H1 (cell line): ENCODE measurements at regions not wholly inside any gene's neighbourhood (a gene's known extent, or its start where the extent isn't known, plus 50 kb on each side); places are given as distances from the start of the nearest gene placed in this dataset.

Source experiments
- CTCF ChIA-PET: fragments of 300-600 bp; sonication (Branson Sonifier 250); formaldehyde crosslinking; loops from one replicate; lab custom pipeline; 2021; ENCODE audit not compliant: partially characterized antibody; lab: Charles Lee
- POLR2A ChIA-PET: fragments of 300-600 bp; sonication (Branson Sonifier 250); formaldehyde crosslinking; loops from one replicate; lab custom pipeline; 2021; ENCODE audit warnings: inconsistent platforms; ENCODE audit not compliant: partially characterized antibody; lab: Charles Lee
- DNase-seq, 2 experiments: peaks; one replicate each; pipeline versions ENCODE4 v3.0.0 to v3.0.0-alpha.2; 2010 to 2022; ENCODE audit warnings: low spot score in 2 of 2, low read depth in 1 of 2, mixed read lengths in 1 of 2
- FAIRE-seq: peaks from 2 replicates; lab custom pipeline; 2011; peaks lifted over from hg19 to GRCh38; lab: Jason Lieb, UNC
- H2AFZ ChIP-seq: 2 replicates; pipeline ENCODE4 v1.8.1; 2012; ENCODE audit warnings: low read length, inconsistent platforms
- H2AK5ac ChIP-seq: 2 replicates; pipeline ENCODE4 v1.6.1; 2013; ENCODE audit warnings: low read depth, low read length
- H2BK120ac ChIP-seq: replicated peaks from 2 replicates; pipeline ENCODE3; 2013; ENCODE audit warnings: low read depth, low read length, inconsistent platforms
- H2BK12ac ChIP-seq: 2 replicates; pipeline ENCODE4 v1.6.1; 2013; ENCODE audit warnings: low read depth, low read length
- H2BK15ac ChIP-seq: 2 replicates; pipeline ENCODE4 v1.6.1; 2013; ENCODE audit warnings: low read length
- H2BK20ac ChIP-seq: 2 replicates; pipeline ENCODE4 v1.6.1; 2013; ENCODE audit warnings: low read length
- H2BK5ac ChIP-seq: 2 replicates; pipeline ENCODE4 v1.6.1; 2013; ENCODE audit warnings: low read depth, low read length
- H3K14ac ChIP-seq: 2 replicates; pipeline ENCODE4 v1.6.1; 2013; ENCODE audit warnings: inconsistent platforms; ENCODE audit not compliant: insufficient read length
- H3K18ac ChIP-seq: 2 replicates; pipeline ENCODE4 v1.6.1; 2013; ENCODE audit warnings: low read length; ENCODE audit errors: extremely low read depth
- H3K23ac ChIP-seq: 2 replicates; pipeline ENCODE4 v1.6.1; 2013; ENCODE audit warnings: inconsistent platforms; ENCODE audit not compliant: insufficient read length
- H3K23me2 ChIP-seq: 2 replicates; pipeline ENCODE4 v1.6.1; 2013; ENCODE audit warnings: low read depth, low read length
- H3K27ac ChIP-seq: 2 replicates; pipeline ENCODE4 v1.6.1; 2011; ENCODE audit warnings: low read depth, low read length, inconsistent platforms
- H3K27me3 ChIP-seq, 4 experiments: replicated peaks in 1 of 4; 1 replicate in 1 of 4; 2 replicates in 3 of 4; pipeline versions ENCODE4 v1.6.1 to v1.8.1; 2011 to 2013; ENCODE audit warnings: low read length in 3 of 4, mild to moderate bottlenecking in 3 of 4, inconsistent platforms in 2 of 4, mixed read lengths in 2 of 4, moderate library complexity in 1 of 4; ENCODE audit not compliant: control insufficient read depth in 3 of 4, insufficient read depth in 3 of 4; ENCODE audit errors: extremely low read depth in 1 of 4
- H3K36me3 ChIP-seq, 4 experiments: 2 replicates each; pipeline versions ENCODE4 v1.6.1 to v1.8.1; 2011 to 2013; ENCODE audit warnings: mild to moderate bottlenecking in 4 of 4, low read length in 3 of 4, moderate library complexity in 2 of 4, control low read depth in 1 of 4, inconsistent platforms in 1 of 4; ENCODE audit not compliant: insufficient read depth in 4 of 4, control insufficient read depth in 2 of 4
- H3K4ac ChIP-seq: replicated peaks from 2 replicates; pipeline ENCODE3; 2013; ENCODE audit warnings: low read length, low read depth, mixed read lengths, inconsistent platforms; ENCODE audit not compliant: insufficient read length
- H3K4me1 ChIP-seq, 4 experiments: replicated peaks in 1 of 4; 1 replicate in 1 of 4; 2 replicates in 3 of 4; pipeline versions ENCODE4 v1.6.1 to v1.8.1; 2011 to 2013; ENCODE audit warnings: low read length in 3 of 4, inconsistent platforms in 2 of 4, mixed read lengths in 1 of 4; ENCODE audit not compliant: insufficient read depth in 4 of 4, control insufficient read depth in 3 of 4
- H3K4me2 ChIP-seq, 2 experiments: 2 replicates each; pipeline versions ENCODE4 v1.6.1 to v1.8.1; 2011 to 2013; ENCODE audit warnings: low read depth in 2 of 2, low read length in 2 of 2, control low read depth in 1 of 2, inconsistent platforms in 1 of 2, mild to moderate bottlenecking in 1 of 2; ENCODE audit not compliant: insufficient read depth in 1 of 2
- H3K4me3 ChIP-seq, 4 experiments: fragments of 200-600, 300-600 bp in 1 of 4; sonication (generic), shearing (Covaris generic), sonication (Bioruptor Twin) in 1 of 4; 2 replicates each; pipeline versions ENCODE4 v1.5.1 to v1.8.1; 2011 to 2016; ENCODE audit warnings: low read length in 4 of 4, low read depth in 3 of 4, control low read depth in 2 of 4, inconsistent platforms in 2 of 4, mild to moderate bottlenecking in 2 of 4, mixed read lengths in 1 of 4, moderate library complexity in 1 of 4; ENCODE audit not compliant: insufficient read depth in 2 of 4; ENCODE audit errors: extremely low read depth in 1 of 4
- H3K56ac ChIP-seq: replicated peaks from 2 replicates; pipeline ENCODE3; 2013; ENCODE audit warnings: low read depth, mild to moderate bottlenecking, mixed read lengths, low read length, inconsistent platforms; ENCODE audit not compliant: insufficient read length
- H3K79me1 ChIP-seq: 2 replicates; pipeline ENCODE4 v1.6.1; 2013; ENCODE audit warnings: low read depth, low read length, control low read depth
- H3K79me2 ChIP-seq, 2 experiments: 2 replicates each; pipeline versions ENCODE4 v1.6.1 to v1.8.1; 2012 to 2013; ENCODE audit warnings: low read length in 2 of 2, mild to moderate bottlenecking in 2 of 2, inconsistent platforms in 1 of 2; ENCODE audit not compliant: insufficient read depth in 2 of 2, control insufficient read depth in 1 of 2
- H3K9ac ChIP-seq, 4 experiments: replicated peaks in 1 of 4; 1 replicate in 1 of 4; 2 replicates in 3 of 4; pipeline versions ENCODE4 v1.6.1 to v1.8.1; 2011 to 2013; ENCODE audit warnings: low read depth in 3 of 4, low read length in 3 of 4, control low read depth in 2 of 4, mild to moderate bottlenecking in 2 of 4, moderate library complexity in 2 of 4, inconsistent platforms in 1 of 4; ENCODE audit errors: extremely low read depth in 1 of 4
- H3K9me3 ChIP-seq, 2 experiments: 2 replicates each; pipeline versions ENCODE4 v1.6.1 to v1.8.1; 2012 to 2013; ENCODE audit warnings: mild to moderate bottlenecking in 2 of 2, moderate library complexity in 2 of 2, control low read depth in 1 of 2, inconsistent platforms in 1 of 2, low read depth in 1 of 2, low read length in 1 of 2, mixed read lengths in 1 of 2; ENCODE audit not compliant: insufficient read depth in 2 of 2
- H4K20me1 ChIP-seq, 2 experiments: replicated peaks in 1 of 2; 2 replicates each; pipeline versions ENCODE3 to v1.8.1; 2011 to 2013; ENCODE audit warnings: inconsistent platforms in 2 of 2, low read length in 2 of 2, mild to moderate bottlenecking in 1 of 2; ENCODE audit not compliant: insufficient read depth in 2 of 2, control insufficient read depth in 1 of 2
- H4K5ac ChIP-seq: 2 replicates; pipeline ENCODE4 v1.6.1; 2013; ENCODE audit warnings: low read length, low read depth, mixed read lengths, inconsistent platforms; ENCODE audit not compliant: insufficient read length
- H4K8ac ChIP-seq: 2 replicates; pipeline ENCODE4 v1.8.0; 2013; ENCODE audit warnings: mild to moderate bottlenecking, moderate library complexity, low read length, inconsistent platforms; ENCODE audit not compliant: insufficient read depth; ENCODE audit errors: extremely low read depth
- H4K91ac ChIP-seq: replicated peaks from 2 replicates; pipeline ENCODE3; 2013; ENCODE audit warnings: low read length, mixed read lengths, inconsistent platforms; ENCODE audit not compliant: insufficient read length
- BRCA1 ChIP-seq: IDR thresholded peaks from 2 replicates; pipeline ENCODE4 v1.6.1; 2012; ENCODE audit warnings: low read depth, low read length, improper control_type of control experiment
- HDAC2 ChIP-seq, 2 experiments: fragments of 300-600 bp in 1 of 2; sonication (generic) in 1 of 2; IDR thresholded peaks; 2 replicates each; pipeline ENCODE4 v1.6.1; 2011 to 2012; ENCODE audit warnings: low read depth in 2 of 2, low read length in 2 of 2, mild to moderate bottlenecking in 2 of 2, moderate library complexity in 2 of 2, borderline replicate concordance in 1 of 2, inconsistent platforms in 1 of 2
- HDAC6 ChIP-seq: IDR thresholded peaks from one replicate; pipeline ENCODE4 v1.7.1; 2012; ENCODE audit warnings: low read depth, mild to moderate bottlenecking, inconsistent platforms, low read length, moderate library complexity
- KDM1A ChIP-seq: fragments of 200-600, 300-600 bp; sonication (generic); IDR thresholded peaks from 2 replicates; pipeline ENCODE4 v1.7.1; 2016; ENCODE audit warnings: mild to moderate bottlenecking, low read length, borderline replicate concordance
- RFX5 ChIP-seq: IDR thresholded peaks from 2 replicates; pipeline ENCODE4 v1.6.1; 2011; ENCODE audit warnings: low read depth, low read length, improper control_type of control experiment, borderline replicate concordance
- TAF1 ChIP-seq: IDR thresholded peaks from 2 replicates; pipeline ENCODE4 v1.6.1; 2011; ENCODE audit warnings: mild to moderate bottlenecking, low read depth, low read length

DNA sequence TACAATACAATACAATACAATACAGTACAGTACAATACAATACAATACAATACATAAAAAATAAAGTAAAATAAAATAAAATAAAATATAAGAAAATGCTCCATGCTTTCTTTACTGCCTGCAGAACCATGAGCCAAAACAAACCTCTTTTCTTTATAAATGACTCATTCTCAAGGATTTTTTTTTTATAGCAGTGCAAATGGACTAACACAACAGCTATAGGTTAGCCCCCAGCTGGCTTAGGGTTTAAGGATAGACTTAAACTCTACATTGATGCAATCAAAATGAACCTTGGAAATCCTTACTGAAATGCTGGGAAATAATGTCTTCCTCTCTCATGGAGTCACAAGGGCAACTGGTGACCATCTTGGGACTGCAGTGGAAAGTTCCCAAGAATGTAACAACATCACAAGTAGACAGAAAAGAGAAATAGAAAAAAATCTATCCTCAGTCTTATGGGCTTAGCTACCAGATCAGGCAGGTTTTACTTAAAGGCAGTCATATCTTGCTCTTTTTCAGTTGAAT is 348.9 kb downstream of the ARL4A start:
- peaks cover 0 to 7% (median 3%) of the 10 kb centered on the region in 4 experiments; a peak in 3 of 7 replicates for H3K4me1 ChIP-seq
- no peak overlapping the region for H4K8ac ChIP-seq
- H3K9me3 ChIP-seq, result peaks cover 0 to 8% of the 10 kb centered on the region in 2 experiments; a peak in 2 of 4 replicates
- H2BK15ac ChIP-seq, result no peak overlapping the region
- POLR2A ChIA-PET, result no interaction called here
- no peak overlapping the region for H2BK5ac ChIP-seq
- no peak for DNase-seq
- H3K4me3 ChIP-seq, result no peak overlapping the region
- no peak overlapping the region for H2BK12ac ChIP-seq
- H2BK120ac ChIP-seq, result no peak overlapping the region
- no peak overlapping the region for H3K4ac ChIP-seq
- no peak overlapping the region for H4K5ac ChIP-seq
- H2AK5ac ChIP-seq, result no peak overlapping the region
- no peaks in the 10 kb centered on the region for H3K27me3 ChIP-seq
- CTCF ChIA-PET, result interaction anchor here (1.5 kb wide), 1 partner anchor 8 kb away, joined by 3 read pairs; no protein-coding TSS in a partner anchor
- no peak overlapping the region for H3K27ac ChIP-seq
- H4K91ac ChIP-seq, result no peak overlapping the region
- H3K4me2 ChIP-seq, result no peak overlapping the region
- TF ChIP-seq HDAC2 (IDR thresholded peaks at IDR 0.05; ENCODE audit: borderline replicate concordance in 1 of 2, low read depth in 2 of 2, low read length in 2 of 2), result no peak
- TF ChIP-seq BRCA1, result no peak
- TF ChIP-seq KDM1A, result no peak
- TF ChIP-seq HDAC6, result no peak
- no peak for TF ChIP-seq TAF1
- TF ChIP-seq RFX5, result no peak
- H3K56ac ChIP-seq, result no peak overlapping the region
- no peak overlapping the region for H2BK20ac ChIP-seq
- no peaks in the 10 kb centered on the region for H3K79me1 ChIP-seq
- no peaks in the 10 kb centered on the region; a peak in 1 of 8 replicates for H3K36me3 ChIP-seq
- H4K20me1 ChIP-seq, result no peaks in the 10 kb centered on the region
- FAIRE-seq, result no peak
- H3K79me2 ChIP-seq, result no peaks in the 10 kb centered on the region
- no peaks in the 10 kb centered on the region for H3K23me2 ChIP-seq
- no peak overlapping the region for H3K14ac ChIP-seq
- no peak overlapping the region for H3K18ac ChIP-seq
- H2AFZ ChIP-seq, result no peak overlapping the region
- no peak overlapping the region for H3K23ac ChIP-seq
- H3K9ac ChIP-seq, result no peak overlapping the region
